Stimulated activated CD8-positive, alpha-beta memory T cell treated with anti-CD3 and anti-CD28 coated beads, Interleukin-12 subunit alpha, Interleukin-12 subunit beta, amount 100 ng/mL, for 1 hour (primary cell): ENCODE measurements at regions not wholly inside any gene's neighbourhood (a gene's known extent, or its start where the extent isn't known, plus 50 kb on each side); places are given as distances from the start of the nearest gene placed in this dataset.
"Not testable (repeated sequence)": the region's sequence is repeated elsewhere in the genome, so short reads cannot be mapped to it uniquely, and the experiment has no call there.

Experiments used
- DNase-seq: peaks from one replicate; pipeline ENCODE4 v3.0.0-alpha.2; 2020; ENCODE audit warnings: low read depth

GRCh38 chr5:1748271-1748670 lies 51.4 kb downstream of the MRPL36 start:
- DNase-seq, result no peak

GRCh38 chr5:1747803-1748085 lies 51.9 kb downstream of the MRPL36 start:
- no peak for DNase-seq

DNA sequence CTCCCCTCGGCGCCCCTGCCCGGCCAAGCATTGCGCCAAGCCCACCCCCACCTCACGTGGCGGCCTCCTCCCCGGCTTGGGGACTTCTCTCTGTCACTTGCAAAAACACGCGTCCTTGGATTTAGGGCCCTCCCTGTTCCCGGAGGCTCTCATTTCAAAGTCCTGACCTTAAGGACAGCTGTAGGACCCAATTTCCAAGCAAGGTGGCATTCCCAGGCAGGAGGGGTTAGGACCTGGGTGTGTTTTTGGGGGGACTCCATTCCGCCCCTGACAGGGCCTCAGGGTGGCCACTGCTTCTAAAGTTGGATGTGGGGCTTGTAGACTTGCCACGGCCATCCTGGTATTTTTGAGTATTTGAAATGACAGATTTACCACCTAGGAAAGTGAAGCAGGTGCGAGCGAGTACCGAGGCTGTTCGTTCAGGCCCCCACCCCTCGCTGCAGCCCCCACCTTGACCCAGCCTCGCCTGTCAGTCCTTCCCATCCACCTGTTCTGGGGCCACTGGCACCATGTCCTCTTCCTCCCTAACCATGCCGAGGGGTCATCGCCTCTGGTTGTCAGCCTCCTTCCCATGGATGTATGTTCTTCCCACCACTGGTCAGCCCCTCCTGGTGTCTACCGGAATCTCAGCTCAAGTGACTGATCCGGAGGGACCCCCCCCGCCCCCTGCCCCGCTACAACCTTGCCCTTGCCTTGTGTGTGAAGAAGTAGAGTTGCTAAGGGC lies 52.4 kb downstream of the MRPL36 start:
- no peak for DNase-seq

- no peak for DNase-seq
These were observed 53.1 kb downstream of the MRPL36 start for GRCh38 chr5:1746371-1747078.

GRCh38 chr5:1745796-1746370 lies 53.8 kb downstream of the MRPL36 start:
- no peak for DNase-seq

GRCh38 chr5:1745123-1745795 lies 54.4 kb downstream of the MRPL36 start:
- DNase-seq, result no peak

DNA sequence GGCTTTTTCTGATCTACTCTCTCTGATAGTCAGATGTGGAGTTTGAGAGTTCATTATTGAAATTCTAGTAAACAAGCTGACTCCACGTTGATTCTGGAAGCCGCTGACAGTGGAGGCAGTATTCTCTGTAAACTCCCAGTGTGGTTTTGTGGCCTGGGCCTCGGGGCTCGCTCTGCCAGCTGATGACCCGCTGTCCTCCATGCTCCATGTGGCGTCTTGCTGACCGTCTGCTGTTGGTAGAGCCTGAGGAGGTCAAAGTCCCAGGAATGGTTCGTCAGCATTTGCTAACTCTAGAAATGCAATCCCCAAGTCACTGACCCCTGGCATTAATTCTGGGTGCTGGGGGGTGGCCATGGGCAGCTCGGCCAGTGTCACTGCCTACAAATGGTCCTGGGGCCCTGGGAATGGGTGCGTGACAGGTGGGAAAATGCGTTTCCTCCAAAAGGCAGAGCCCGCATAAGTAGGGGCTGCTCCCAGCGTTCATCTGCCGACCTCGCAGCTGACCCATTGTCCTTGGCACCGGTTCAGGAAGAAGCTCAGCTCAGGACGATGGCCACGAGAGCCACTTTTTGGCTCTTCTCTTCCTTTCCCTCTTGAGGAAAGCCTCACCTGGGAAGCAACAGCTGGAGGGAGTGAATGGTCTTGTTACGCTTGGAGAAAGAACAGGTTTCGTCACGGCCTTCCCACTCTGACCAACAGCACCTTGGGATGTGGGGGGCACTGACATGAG lies 55.1 kb downstream of the MRPL36 start:
- DNase-seq, result no peak

DNA sequence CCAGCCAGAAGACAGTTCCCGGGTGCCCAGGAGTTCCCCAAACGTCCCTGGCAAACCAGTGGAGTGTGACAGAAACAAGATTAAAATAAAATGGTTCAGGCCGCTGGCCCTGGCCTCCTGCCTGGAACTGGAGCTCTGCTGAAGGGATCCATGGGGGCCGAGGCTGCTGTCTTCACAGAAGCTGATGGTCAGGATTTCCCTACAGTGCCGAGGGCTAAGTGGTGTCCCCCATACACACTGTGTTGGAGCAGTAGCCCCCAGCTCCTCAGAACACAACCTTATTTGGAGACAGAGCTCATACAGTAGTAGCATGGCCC lies 55.9 kb downstream of the MRPL36 start:
- no peak for DNase-seq

GRCh38 chr5:1743061-1743768 lies 56.4 kb downstream of the MRPL36 start:
- DNase-seq, result no peak

DNA sequence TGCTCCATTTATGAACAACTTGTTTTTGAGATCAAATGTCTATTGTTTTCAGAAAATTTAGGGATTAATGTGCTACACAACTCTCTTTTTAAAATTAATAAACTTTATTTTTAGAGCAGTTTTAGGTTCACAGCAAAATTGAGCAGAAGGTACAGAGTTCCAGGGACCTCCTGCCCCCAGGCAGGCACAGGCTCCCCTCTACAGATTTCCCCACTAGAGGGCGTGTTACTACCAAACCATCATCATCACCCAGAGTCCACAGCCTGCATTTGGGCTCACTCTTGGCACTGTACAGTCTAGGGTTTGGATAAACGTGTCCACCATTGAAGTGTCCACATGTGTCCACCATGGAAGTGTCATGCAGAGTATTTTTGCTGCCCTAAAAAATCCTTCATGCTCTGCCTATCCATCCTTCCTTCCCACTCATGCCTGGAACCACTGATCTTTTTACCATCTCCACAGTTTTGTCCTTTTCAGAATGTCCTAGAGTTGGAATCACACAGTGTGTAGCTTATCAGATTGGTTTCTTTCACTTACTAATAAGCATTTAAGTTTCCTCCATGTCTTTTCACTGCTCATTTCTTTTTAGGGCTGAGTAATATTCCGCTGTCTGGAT lies 61.7 kb downstream of the MRPL36 start:
- peak; percentile 19 for DNase-seq

DNA sequence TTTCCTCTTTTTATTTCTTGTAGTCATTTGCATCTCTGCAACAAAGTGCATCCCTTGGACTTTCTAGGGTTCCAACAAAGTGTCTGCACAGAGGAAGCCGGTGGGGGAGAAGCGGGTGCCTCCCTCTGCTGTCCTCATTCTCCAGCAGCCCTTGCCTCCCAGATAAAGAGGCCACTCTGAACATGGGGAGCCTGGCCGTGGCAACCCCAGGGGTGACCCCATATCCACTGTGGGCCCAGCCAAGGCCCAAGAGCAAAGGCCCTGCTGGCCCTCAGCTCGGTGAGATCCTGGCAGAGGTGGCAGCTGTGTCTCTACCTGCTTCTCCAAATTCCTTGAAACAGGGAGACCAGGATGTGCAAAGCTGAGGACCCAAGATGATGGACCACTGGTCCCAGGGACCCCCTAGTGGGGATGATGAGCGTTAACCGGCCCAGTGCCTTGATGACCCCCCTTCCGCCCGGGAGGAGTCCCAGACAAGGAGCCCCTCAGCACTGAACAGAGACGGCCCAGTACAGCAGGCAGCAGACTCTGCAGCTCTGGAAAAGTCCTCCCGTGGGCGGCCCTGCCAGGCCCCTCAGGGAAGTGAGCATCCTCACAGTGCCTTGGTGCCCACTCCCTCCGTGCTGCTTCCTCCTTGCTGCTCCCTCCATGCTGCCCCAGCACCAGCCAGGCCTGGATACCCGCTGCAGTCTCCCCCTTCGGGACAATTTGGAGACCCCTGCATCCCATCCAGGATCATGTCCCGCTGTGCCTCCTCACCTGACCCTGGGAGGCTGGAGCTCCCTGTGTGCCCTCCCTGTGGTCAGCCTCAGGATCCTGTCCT lies 62.5 kb downstream of the MRPL36 start:
- no peak for DNase-seq

- no peak for DNase-seq
These were observed 63.6 kb downstream of the MRPL36 start for GRCh38 chr5:1736065-1736464.

- DNase-seq, result no peak
These were observed 64.2 kb downstream of the MRPL36 start for GRCh38 chr5:1735320-1735970.

DNA sequence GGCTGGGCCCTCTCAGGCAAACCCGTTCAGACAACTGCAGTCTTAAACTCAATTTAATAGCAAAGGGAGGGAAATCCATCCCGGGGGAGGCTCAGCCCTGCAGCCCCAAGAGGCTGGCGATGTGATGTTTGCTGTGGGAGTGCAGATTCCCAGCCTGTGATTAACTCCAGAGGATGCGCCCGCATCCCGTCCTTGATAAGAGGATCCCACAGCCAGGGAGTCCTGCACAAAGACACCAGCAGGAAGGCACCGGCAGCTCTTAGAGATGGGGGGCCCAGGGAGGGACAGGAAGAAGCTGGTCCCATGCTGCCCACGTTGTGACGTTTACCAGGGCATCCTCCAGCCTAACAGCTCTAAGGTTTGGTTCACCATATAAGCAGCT lies 64.7 kb downstream of the MRPL36 start:
- DNase-seq, result no peak

DNA sequence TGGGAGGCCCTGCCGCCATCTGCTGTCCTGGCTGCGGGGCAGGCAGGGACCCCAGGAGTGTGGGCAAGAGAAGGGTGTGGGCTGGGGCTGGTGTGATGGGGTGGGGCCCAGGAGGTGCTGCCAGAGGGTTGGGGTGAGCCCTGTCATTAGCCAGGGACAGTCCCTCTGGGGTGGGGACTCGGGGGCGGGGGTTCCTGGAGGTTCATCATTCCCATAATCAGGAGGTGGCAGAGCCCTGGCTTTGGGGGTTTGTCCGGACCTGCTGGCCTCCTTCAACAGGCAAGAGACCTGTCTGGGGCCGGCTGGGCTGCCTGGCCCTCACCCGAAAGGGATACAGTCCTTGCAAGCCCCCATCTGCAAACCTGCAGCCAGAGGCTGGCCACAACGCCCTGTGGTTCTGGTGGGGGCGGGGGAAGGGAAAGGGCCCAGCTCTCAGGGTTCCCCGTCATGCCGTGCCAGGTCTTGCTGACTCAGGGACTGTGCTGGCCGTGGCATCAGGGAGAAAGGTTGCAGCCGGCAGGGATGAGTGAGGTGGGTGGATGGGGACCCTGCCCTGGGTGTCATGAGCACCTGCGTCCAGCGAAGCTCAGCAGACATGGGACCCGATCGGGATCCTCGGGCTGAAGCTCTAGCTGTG lies 65.2 kb downstream of the MRPL36 start:
- no peak for DNase-seq

GRCh38 chr5:1733369-1733768 lies 66.3 kb downstream of the MRPL36 start:
- DNase-seq, result no peak

GRCh38 chr5:1732945-1733344 lies 66.7 kb downstream of the MRPL36 start:
- DNase-seq, result no peak

- no peak for DNase-seq
These were observed 67.2 kb downstream of the MRPL36 start for GRCh38 chr5:1732238-1732941.

GRCh38 chr5:1731855-1732237 lies 67.8 kb downstream of the MRPL36 start:
- not testable (repeated sequence) for DNase-seq
